Hepatic stellate cell (primary cell): ENCODE measurements at regions not wholly inside any gene's neighbourhood (a gene's known extent, or its start where the extent isn't known, plus 50 kb on each side); places are given as distances from the start of the nearest gene placed in this dataset.

Experiments
- DNase-seq: peaks from one replicate; pipeline ENCODE4 v3.0.0; 2011; ENCODE audit warnings: low spot score

- DNase-seq: no peak
Measured at GRCh38 chr15:68871507-68871906, 50.8 kb upstream of the ANP32A start.

GRCh38 chr15:68874788-68875187, 54.1 kb upstream of the ANP32A start:
- DNase-seq: no peak

- peak; percentile 72 for DNase-seq
Measured at GRCh38 chr15:68875377-68876116, 54.8 kb upstream of the SPESP1 start.

GRCh38 chr15:68877626-68878025, 52.7 kb upstream of the SPESP1 start:
- DNase-seq: no peak

GRCh38 chr15:68880382-68880781, 49.9 kb upstream of the SPESP1 start:
- no peak for DNase-seq
